HUES48 (cell line): ENCODE measurements at regions not wholly inside any gene's neighbourhood (a gene's known extent, or its start where the extent isn't known, plus 50 kb on each side); places are given as distances from the start of the nearest gene placed in this dataset.
"Not testable (repeated sequence)": the region's sequence is repeated elsewhere in the genome, so short reads cannot be mapped to it uniquely, and the experiment has no call there.

Experiments used
- H3K27ac ChIP-seq: one replicate; pipeline ENCODE4 v1.7.0; 2013; ENCODE audit warnings: low read depth, low read length, inconsistent platforms
- H3K27me3 ChIP-seq: 2 replicates; pipeline ENCODE4 v1.6.1; 2013; ENCODE audit warnings: mild to moderate bottlenecking, low read length; ENCODE audit not compliant: control insufficient read depth, insufficient read depth
- H3K36me3 ChIP-seq: 2 replicates; pipeline ENCODE4 v1.6.1; 2013; ENCODE audit warnings: low read length; ENCODE audit not compliant: control insufficient read depth, insufficient read depth
- H3K4me1 ChIP-seq: 2 replicates; pipeline ENCODE4 v1.6.1; 2013; ENCODE audit warnings: mild to moderate bottlenecking, low read length; ENCODE audit not compliant: control insufficient read depth, insufficient read depth
- H3K4me3 ChIP-seq: 2 replicates; pipeline ENCODE4 v1.5.1; 2013; ENCODE audit warnings: mild to moderate bottlenecking, low read depth, low read length
- H3K9ac ChIP-seq: 2 replicates; pipeline ENCODE4 v1.6.1; 2013; ENCODE audit warnings: mild to moderate bottlenecking, low read depth, low read length, moderate library complexity
- H3K9me3 ChIP-seq: 2 replicates; pipeline ENCODE4 v1.6.1; 2013; ENCODE audit warnings: low read length; ENCODE audit not compliant: control insufficient read depth, insufficient read depth

- Histone ChIP-seq H3K9ac (no peak overlapping the region), H3K27me3 (no peaks in the 10 kb centered on the region), H3K4me1 (no peaks in the 10 kb centered on the region), H3K4me3 (no peak overlapping the region), H3K9me3 (no peaks in the 10 kb centered on the region), H3K27ac (no peak overlapping the region), H3K36me3 (no peaks in the 10 kb centered on the region)
These were observed 196.2 kb upstream of the ASCC3 start for GRCh38 chr6:101077344-101077743.

GRCh38 chr6:101079696-101080270 is 198.7 kb upstream of the ASCC3 start:
- Histone ChIP-seq H3K9ac (no peak overlapping the region), H3K27me3 (no peaks in the 10 kb centered on the region), H3K4me3 (no peak overlapping the region), H3K27ac (no peak overlapping the region), H3K9me3 (no peaks in the 10 kb centered on the region), H3K36me3 (no peaks in the 10 kb centered on the region), H3K4me1 (peaks cover 20% of the 10 kb centered on the region)

GRCh38 chr6:101080597-101080996 is 199.5 kb upstream of the ASCC3 start:
- no peaks in the 10 kb centered on the region for H3K9me3 ChIP-seq
- no peak overlapping the region for H3K4me3 ChIP-seq
- H3K27me3 ChIP-seq = no peaks in the 10 kb centered on the region
- no peaks in the 10 kb centered on the region for H3K36me3 ChIP-seq
- H3K9ac ChIP-seq = no peak overlapping the region
- H3K27ac ChIP-seq = no peak overlapping the region
- peaks cover 27% of the 10 kb centered on the region for H3K4me1 ChIP-seq

- Histone ChIP-seq H3K9ac (no peak overlapping the region), H3K27ac (peak overlapping the region; percentile 94), H3K27me3 (no peaks in the 10 kb centered on the region), H3K9me3 (no peaks in the 10 kb centered on the region), H3K36me3 (no peaks in the 10 kb centered on the region), H3K4me1 (peaks cover 41% of the 10 kb centered on the region), H3K4me3 (no peak overlapping the region)
These were observed 202.5 kb upstream of the ASCC3 start for GRCh38 chr6:101083533-101084175.

- H3K4me3 ChIP-seq = no peak overlapping the region
- no peaks in the 10 kb centered on the region for H3K27me3 ChIP-seq
- peak overlapping the region; percentile 53 for H3K27ac ChIP-seq
- H3K9me3 ChIP-seq = no peaks in the 10 kb centered on the region
- H3K9ac ChIP-seq = no peak overlapping the region
- no peaks in the 10 kb centered on the region for H3K36me3 ChIP-seq
- peaks cover 46% of the 10 kb centered on the region for H3K4me1 ChIP-seq
These were observed 204.2 kb upstream of the ASCC3 start for GRCh38 chr6:101085327-101085726.

- Histone ChIP-seq H3K36me3 (no peaks in the 10 kb centered on the region), H3K9me3 (no peaks in the 10 kb centered on the region), H3K27ac (peak overlapping the region; percentile 64), H3K4me1 (peaks cover 57% of the 10 kb centered on the region), H3K9ac (no peak overlapping the region), H3K4me3 (no peak overlapping the region), H3K27me3 (no peaks in the 10 kb centered on the region)
These were observed 205.3 kb upstream of the ASCC3 start for GRCh38 chr6:101086473-101086872.

- no peak overlapping the region for H3K4me3 ChIP-seq
- H3K27ac ChIP-seq = no peak overlapping the region
- no peaks in the 10 kb centered on the region for H3K36me3 ChIP-seq
- no peak overlapping the region for H3K9ac ChIP-seq
- H3K4me1 ChIP-seq = peaks cover 49% of the 10 kb centered on the region
- no peaks in the 10 kb centered on the region for H3K9me3 ChIP-seq
- H3K27me3 ChIP-seq = no peaks in the 10 kb centered on the region
These were observed 207.5 kb upstream of the ASCC3 start for GRCh38 chr6:101088594-101088993.

- Histone ChIP-seq H3K27ac (no peak overlapping the region), H3K27me3 (no peaks in the 10 kb centered on the region), H3K4me1 (peaks cover 39% of the 10 kb centered on the region), H3K36me3 (no peaks in the 10 kb centered on the region), H3K9ac (no peak overlapping the region), H3K9me3 (no peaks in the 10 kb centered on the region), H3K4me3 (no peak overlapping the region)
These were observed 208.5 kb upstream of the ASCC3 start for GRCh38 chr6:101089640-101090039.

- H3K27ac ChIP-seq = peak overlapping the region; percentile 43
- no peak overlapping the region for H3K9ac ChIP-seq
- peaks cover 32% of the 10 kb centered on the region for H3K4me1 ChIP-seq
- no peaks in the 10 kb centered on the region for H3K9me3 ChIP-seq
- H3K36me3 ChIP-seq = no peaks in the 10 kb centered on the region
- H3K27me3 ChIP-seq = no peaks in the 10 kb centered on the region
- H3K4me3 ChIP-seq = no peak overlapping the region
These were observed 209.2 kb upstream of the ASCC3 start for GRCh38 chr6:101090281-101090680.

GRCh38 chr6:101098605-101099004 is 217.5 kb upstream of the ASCC3 start:
- H3K4me3 ChIP-seq, H3K9ac ChIP-seq, H3K27me3 ChIP-seq, H3K36me3 ChIP-seq, H3K27ac ChIP-seq, H3K4me1 ChIP-seq, H3K9me3 ChIP-seq: not testable (repeated sequence)

- Histone ChIP-seq H3K27ac (no peak overlapping the region), H3K4me1 (no peaks in the 10 kb centered on the region), H3K27me3 (no peaks in the 10 kb centered on the region), H3K9me3 (no peaks in the 10 kb centered on the region), H3K4me3 (no peak overlapping the region), H3K36me3 (no peaks in the 10 kb centered on the region), H3K9ac (no peak overlapping the region)
These were observed 221.6 kb upstream of the ASCC3 start for GRCh38 chr6:101102702-101103101.
